Ammon's horn (tissue), 1 donor: ENCODE measurements at regions not wholly inside any gene's neighbourhood (a gene's known extent, or its start where the extent isn't known, plus 50 kb on each side); places are given as distances from the start of the nearest gene placed in this dataset.
"Not testable (repeated sequence)": the region's sequence is repeated elsewhere in the genome, so short reads cannot be mapped to it uniquely, and the experiment has no call there.

Experiments used
- DNase-seq: peaks from one replicate; pipeline ENCODE4 v3.0.0-alpha.2; 2016; ENCODE audit warnings: low spot score

GRCh38 chr3:14272959-14273560 is 94.4 kb downstream of the LSM3 start:
- DNase-seq: not testable (repeated sequence)

GRCh38 chr3:14273901-14274611 is 95.4 kb downstream of the LSM3 start:
- DNase-seq: no peak

GRCh38 chr3:14274612-14274936 is 96.0 kb downstream of the LSM3 start:
- DNase-seq: no peak

GRCh38 chr3:14274999-14275961 is 96.7 kb downstream of the LSM3 start:
- DNase-seq: no peak

- DNase-seq: no peak
Measured at GRCh38 chr3:14275962-14276909, 97.6 kb downstream of the LSM3 start.

- DNase-seq: no peak
Measured at GRCh38 chr3:14277557-14277956, 98.9 kb downstream of the LSM3 start.

- DNase-seq: no peak
Measured at GRCh38 chr3:14278265-14278798, 99.7 kb downstream of the LSM3 start.

GRCh38 chr3:14278799-14279625 is 100.4 kb downstream of the LSM3 start:
- no peak for DNase-seq

GRCh38 chr3:14279626-14280061 is 101.0 kb downstream of the LSM3 start:
- DNase-seq: no peak

- no peak for DNase-seq
Measured at GRCh38 chr3:14280326-14280725, 101.7 kb downstream of the LSM3 start.

GRCh38 chr3:14281053-14281452 is 102.4 kb downstream of the LSM3 start:
- DNase-seq: no peak

- DNase-seq: no peak
Measured at GRCh38 chr3:14282001-14282705, 103.5 kb downstream of the LSM3 start.

- no peak for DNase-seq
Measured at GRCh38 chr3:14282706-14283075, 104.1 kb downstream of the LSM3 start.

GRCh38 chr3:14283092-14283812 is 104.6 kb downstream of the LSM3 start:
- no peak for DNase-seq

- DNase-seq: no peak
Measured at GRCh38 chr3:14283813-14284438, 105.3 kb downstream of the LSM3 start.

- no peak for DNase-seq
Measured at GRCh38 chr3:14284694-14285547, 106.3 kb downstream of the LSM3 start.

GRCh38 chr3:14285548-14285925 is 106.9 kb downstream of the LSM3 start:
- DNase-seq: peak; percentile 62
